Tibial nerve (tissue), 4 donors: ENCODE measurements at regions not wholly inside any gene's neighbourhood (a gene's known extent, or its start where the extent isn't known, plus 50 kb on each side); places are given as distances from the start of the nearest gene placed in this dataset.

Experiments
- CTCF ChIP-seq, 5 experiments: fragments of 200-600 bp in 3 of 5; fragments of 450-650 bp in 2 of 5; sonication (generic) in 3 of 5; IDR thresholded peaks; one replicate each; pipeline ENCODE4 v1.5.1; 2016 to 2019; ENCODE audit warnings: antibody characterized with exemption in 5 of 5, mild to moderate bottlenecking in 3 of 5, moderate library complexity in 2 of 5
- EP300 ChIP-seq, 2 donors: sonication (generic); formaldehyde crosslinking; IDR thresholded peaks; one replicate each; pipeline ENCODE4 v1.6.1; 2017; ENCODE audit warnings: antibody characterized with exemption in 2 of 2, mild to moderate bottlenecking in 1 of 2
- POLR2A ChIP-seq, 2 donors: fragments of 450-650 bp; IDR thresholded peaks; one replicate each; pipeline ENCODE4 v1.6.1; 2017; ENCODE audit warnings: antibody characterized with exemption in 2 of 2, mild to moderate bottlenecking in 2 of 2, moderate library complexity in 2 of 2

DNA sequence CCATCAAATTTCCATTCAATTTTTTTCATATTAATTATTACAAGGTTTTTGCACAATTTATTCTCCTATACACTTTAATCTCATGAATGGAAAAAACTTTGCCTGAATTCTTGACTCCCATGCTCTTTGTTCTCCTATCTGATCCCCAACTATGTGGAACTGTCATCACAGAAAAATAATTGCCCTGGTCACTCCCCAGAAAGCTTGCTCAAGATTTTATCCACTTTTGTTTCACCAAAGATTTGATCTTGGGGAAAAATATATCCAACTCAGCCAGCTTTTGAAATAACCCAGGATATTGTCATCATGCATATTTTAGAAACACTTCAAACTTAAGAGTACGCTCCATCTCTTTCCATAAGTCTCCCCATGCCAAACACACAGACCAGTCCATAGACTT, 77.7 kb upstream of the PPP2R2B start:
- no peak for TF ChIP-seq CTCF (IDR thresholded peaks at IDR 0.05)
- no peak for TF ChIP-seq EP300 (IDR thresholded peaks at IDR 0.05)
- no peak for TF ChIP-seq POLR2A (IDR thresholded peaks at IDR 0.05)
